H9 (cell line): ENCODE measurements at regions not wholly inside any gene's neighbourhood (a gene's known extent, or its start where the extent isn't known, plus 50 kb on each side); places are given as distances from the start of the nearest gene placed in this dataset.

ENCODE experiments used
- DNase-seq: peaks from one replicate; pipeline ENCODE4 v3.0.0-alpha.2; 2017
- H2AFZ ChIP-seq: one replicate; pipeline ENCODE4 v1.6.1; 2013; ENCODE audit warnings: mild to moderate bottlenecking, low read length, control low read depth, moderate library complexity
- H2AK5ac ChIP-seq: 2 replicates; pipeline ENCODE4 v1.6.1; 2013; ENCODE audit warnings: low read length, control low read depth, mixed read lengths; ENCODE audit not compliant: insufficient read length
- H2BK120ac ChIP-seq: one replicate; pipeline ENCODE4 v1.6.1; 2013; ENCODE audit warnings: low read depth, mild to moderate bottlenecking, low read length, control low read depth, inconsistent platforms; ENCODE audit not compliant: poor library complexity, severe bottlenecking
- H2BK12ac ChIP-seq: 2 replicates; pipeline ENCODE4 v1.6.1; 2013; ENCODE audit warnings: low read length, control low read depth, mixed read lengths, low read depth; ENCODE audit not compliant: insufficient read length
- H2BK15ac ChIP-seq: 2 replicates; pipeline ENCODE4 v1.6.1; 2013; ENCODE audit warnings: low read depth, low read length, control low read depth
- H2BK20ac ChIP-seq: one replicate; pipeline ENCODE4 v1.6.1; 2013; ENCODE audit warnings: low read depth, mild to moderate bottlenecking, low read length, control low read depth, inconsistent platforms; ENCODE audit not compliant: poor library complexity, severe bottlenecking
- H2BK5ac ChIP-seq: 2 replicates; pipeline ENCODE4 v1.6.1; 2013; ENCODE audit warnings: low read length, control low read depth, mixed read lengths; ENCODE audit not compliant: insufficient read length
- H3K14ac ChIP-seq: 2 replicates; pipeline ENCODE4 v1.6.1; 2013; ENCODE audit warnings: low read length, control low read depth; ENCODE audit not compliant: insufficient read depth
- H3K18ac ChIP-seq: 2 replicates; pipeline ENCODE4 v1.6.1; 2013; ENCODE audit warnings: low read depth, mild to moderate bottlenecking, mixed read lengths, low read length, control low read depth; ENCODE audit not compliant: insufficient read length
- H3K23ac ChIP-seq: 2 replicates; pipeline ENCODE4 v1.6.1; 2013; ENCODE audit warnings: low read length, control low read depth, mixed read lengths, low read depth; ENCODE audit not compliant: insufficient read length
- H3K23me2 ChIP-seq: 2 replicates; pipeline ENCODE4 v1.6.1; 2013; ENCODE audit warnings: low read depth, mild to moderate bottlenecking, mixed read lengths, low read length, control low read depth; ENCODE audit not compliant: insufficient read length, poor library complexity, severe bottlenecking
- H3K27ac ChIP-seq: 2 replicates; pipeline ENCODE4 v1.5.1; 2013; ENCODE audit warnings: low read length, control low read depth, mixed read lengths, low read depth; ENCODE audit not compliant: insufficient read length
- H3K27me3 ChIP-seq: 2 replicates; pipeline ENCODE4 v1.6.1; 2013; ENCODE audit warnings: low read length, control low read depth, inconsistent platforms; ENCODE audit not compliant: insufficient read depth
- H3K4ac ChIP-seq: 2 replicates; pipeline ENCODE4 v1.6.1; 2013; ENCODE audit warnings: low read depth, mild to moderate bottlenecking, control low read depth, inconsistent platforms, low read length, moderate library complexity
- H3K4me1 ChIP-seq: 2 replicates; pipeline ENCODE4 v1.6.1; 2013; ENCODE audit warnings: low read length, control low read depth, inconsistent platforms; ENCODE audit not compliant: insufficient read depth
- H3K4me2 ChIP-seq: 2 replicates; pipeline ENCODE4 v1.6.1; 2013; ENCODE audit warnings: low read length, control low read depth, mixed read lengths; ENCODE audit not compliant: insufficient read length, insufficient read depth
- H3K56ac ChIP-seq: 2 replicates; pipeline ENCODE4 v1.6.1; 2013; ENCODE audit warnings: low read depth, mild to moderate bottlenecking, mixed read lengths, low read length, control low read depth; ENCODE audit not compliant: insufficient read length
- H3K79me1 ChIP-seq: 2 replicates; pipeline ENCODE4 v1.6.1; 2013; ENCODE audit warnings: low read depth, mild to moderate bottlenecking, moderate library complexity, low read length, control low read depth, inconsistent platforms; ENCODE audit not compliant: insufficient read depth, poor library complexity, severe bottlenecking
- H3K79me2 ChIP-seq: 2 replicates; pipeline ENCODE4 v1.6.1; 2013; ENCODE audit warnings: low read length, control low read depth, inconsistent platforms; ENCODE audit not compliant: insufficient read depth
- H3K9ac ChIP-seq: 2 replicates; pipeline ENCODE4 v1.6.1; 2013; ENCODE audit warnings: low read length, control low read depth, mixed read lengths; ENCODE audit not compliant: insufficient read length; ENCODE audit errors: extremely low read depth
- H3K9me3 ChIP-seq: one replicate; pipeline ENCODE4 v1.6.1; 2013; ENCODE audit warnings: low read depth, low read length, inconsistent platforms; ENCODE audit not compliant: control insufficient read depth
- H3T11ph ChIP-seq: one replicate; pipeline ENCODE4 v1.6.1; 2013; ENCODE audit warnings: mild to moderate bottlenecking, low read length, control low read depth, inconsistent platforms
- H4K20me1 ChIP-seq: one replicate; pipeline ENCODE4 v1.6.1; 2013; ENCODE audit not compliant: control insufficient read depth, insufficient read length, insufficient read depth
- H4K5ac ChIP-seq: 2 replicates; pipeline ENCODE4 v1.6.1; 2013; ENCODE audit warnings: low read depth, mild to moderate bottlenecking, mixed read lengths, low read length, control low read depth; ENCODE audit not compliant: insufficient read length
- H4K8ac ChIP-seq: replicated peaks from 2 replicates; pipeline ENCODE4 v1.6.1; 2013; ENCODE audit warnings: low read length, control low read depth, mixed read lengths, low read depth; ENCODE audit not compliant: insufficient read length
- H4K91ac ChIP-seq: 2 replicates; pipeline ENCODE4 v1.6.1; 2013; ENCODE audit warnings: low read depth, mild to moderate bottlenecking, moderate library complexity, mixed read lengths, low read length, control low read depth; ENCODE audit not compliant: insufficient read length
- H3K27ac Mint-ChIP-seq, 3 experiments: 2 replicates in 2 of 3; 3 replicates in 1 of 3; pipeline ENCODE4 v1.8.0; 2020 to 2021; ENCODE audit warnings: mixed read lengths in 3 of 3, mild to moderate bottlenecking in 1 of 3, moderate library complexity in 1 of 3
- H3K27me3 Mint-ChIP-seq: 2 replicates; pipeline ENCODE4 v1.8.0; 2021; ENCODE audit warnings: low read depth, mild to moderate bottlenecking, moderate library complexity, mixed read lengths
- H3K36me3 Mint-ChIP-seq, 3 experiments: 2 replicates in 2 of 3; 3 replicates in 1 of 3; pipeline ENCODE4 v1.8.0; 2020 to 2021; ENCODE audit warnings: low read depth in 3 of 3, mixed read lengths in 3 of 3; ENCODE audit not compliant: insufficient read depth in 1 of 3
- H3K4me1 Mint-ChIP-seq, 2 experiments: 2 replicates each; pipeline ENCODE4 v1.8.0; 2020; ENCODE audit warnings: mixed read lengths in 2 of 2
- H3K4me3 Mint-ChIP-seq, 2 experiments: 2 replicates in 1 of 2; 3 replicates in 1 of 2; pipeline ENCODE4 v1.8.0; 2020 to 2021; ENCODE audit warnings: mild to moderate bottlenecking in 2 of 2, mixed read lengths in 2 of 2, moderate library complexity in 1 of 2
- H3K9me3 Mint-ChIP-seq, 2 experiments: 2 replicates in 1 of 2; 3 replicates in 1 of 2; pipeline ENCODE4 v1.8.0; 2020; ENCODE audit warnings: mild to moderate bottlenecking in 2 of 2, mixed read lengths in 2 of 2, moderate library complexity in 1 of 2
- CTCF ChIP-seq: fragments of 200-600 bp; sonication (generic); conservative IDR thresholded peaks from 3 replicates; pipeline ENCODE4 v1.8.0; 2021; ENCODE audit warnings: antibody characterized with exemption, mild to moderate bottlenecking
- WGBS: extraction: QIAGEN DNeasy Blood & Tissue Kit; methylation state at CpG from one replicate; pipeline ENCODE4 v1.1.7; 2013; ENCODE audit warnings: missing lambda C conversion rate, low lambda C conversion rate, mixed read lengths; ENCODE audit not compliant: insufficient read length; ENCODE audit errors: extremely low coverage; 5-methylcytosine and 5-hydroxymethylcytosine counted together

GRCh38 chr2:2756886-2757285, 425.8 kb upstream of the MYT1L start:
- H3K9me3 ChIP-seq: peaks cover 8% of the 10 kb centered on the region
- no peaks in the 10 kb centered on the region for H3K79me2 ChIP-seq
- H3T11ph ChIP-seq: no peak overlapping the region
- no peaks in the 10 kb centered on the region for H3K79me1 ChIP-seq
- H3K4me1 ChIP-seq: no peaks in the 10 kb centered on the region
- no peak overlapping the region for H3K14ac ChIP-seq
- H2AFZ ChIP-seq: no peak overlapping the region
- H4K5ac ChIP-seq: no peak overlapping the region
- no peak overlapping the region for H2BK120ac ChIP-seq
- no peak for DNase-seq
- Mint-ChIP-seq H3K27me3 (peaks cover 15% of the 10 kb centered on the region), H3K36me3 (peaks cover 5 to 13% (median 11%) of the 10 kb centered on the region in 3 experiments; a peak in 5 of 7 replicates), H3K27ac (no peak overlapping the region), H3K4me3 (no peak overlapping the region), H3K9me3 (peaks cover 33 to 35% of the 10 kb centered on the region in 2 experiments), H3K4me1 (peaks cover 0 to 4% of the 10 kb centered on the region in 2 experiments; a peak in 2 of 4 replicates)
- no CpG with 5 or more reads among the region's 7 CpGs for WGBS
- no peaks in the 10 kb centered on the region for H3K27me3 ChIP-seq
- no peak overlapping the region for H2BK15ac ChIP-seq
- no peak overlapping the region for H3K4me2 ChIP-seq
- H4K20me1 ChIP-seq: no peaks in the 10 kb centered on the region
- H4K91ac ChIP-seq: no peak overlapping the region
- H2BK20ac ChIP-seq: no peak overlapping the region
- H2BK5ac ChIP-seq: no peak overlapping the region
- H3K56ac ChIP-seq: no peak overlapping the region
- no peak overlapping the region for H3K27ac ChIP-seq
- no peak overlapping the region for H3K9ac ChIP-seq
- H3K23me2 ChIP-seq: no peaks in the 10 kb centered on the region
- no peak overlapping the region for H3K4ac ChIP-seq
- no peak for TF ChIP-seq CTCF
- H4K8ac ChIP-seq: no peak overlapping the region
- no peak overlapping the region for H2AK5ac ChIP-seq
- no peak overlapping the region for H3K18ac ChIP-seq
- H3K23ac ChIP-seq: no peak overlapping the region
- H2BK12ac ChIP-seq: no peak overlapping the region
